H9 (cell line): ENCODE measurements at regions not wholly inside any gene's neighbourhood (a gene's known extent, or its start where the extent isn't known, plus 50 kb on each side); places are given as distances from the start of the nearest gene placed in this dataset.

ENCODE experiments used
- DNase-seq: peaks from one replicate; pipeline ENCODE4 v3.0.0-alpha.2; 2017
- H2AFZ ChIP-seq: one replicate; pipeline ENCODE4 v1.6.1; 2013; ENCODE audit warnings: mild to moderate bottlenecking, low read length, control low read depth, moderate library complexity
- H2AK5ac ChIP-seq: 2 replicates; pipeline ENCODE4 v1.6.1; 2013; ENCODE audit warnings: low read length, control low read depth, mixed read lengths; ENCODE audit not compliant: insufficient read length
- H2BK120ac ChIP-seq: one replicate; pipeline ENCODE4 v1.6.1; 2013; ENCODE audit warnings: low read depth, mild to moderate bottlenecking, low read length, control low read depth, inconsistent platforms; ENCODE audit not compliant: poor library complexity, severe bottlenecking
- H2BK12ac ChIP-seq: 2 replicates; pipeline ENCODE4 v1.6.1; 2013; ENCODE audit warnings: low read length, control low read depth, mixed read lengths, low read depth; ENCODE audit not compliant: insufficient read length
- H2BK15ac ChIP-seq: 2 replicates; pipeline ENCODE4 v1.6.1; 2013; ENCODE audit warnings: low read depth, low read length, control low read depth
- H2BK20ac ChIP-seq: one replicate; pipeline ENCODE4 v1.6.1; 2013; ENCODE audit warnings: low read depth, mild to moderate bottlenecking, low read length, control low read depth, inconsistent platforms; ENCODE audit not compliant: poor library complexity, severe bottlenecking
- H2BK5ac ChIP-seq: 2 replicates; pipeline ENCODE4 v1.6.1; 2013; ENCODE audit warnings: low read length, control low read depth, mixed read lengths; ENCODE audit not compliant: insufficient read length
- H3K14ac ChIP-seq: 2 replicates; pipeline ENCODE4 v1.6.1; 2013; ENCODE audit warnings: low read length, control low read depth; ENCODE audit not compliant: insufficient read depth
- H3K18ac ChIP-seq: 2 replicates; pipeline ENCODE4 v1.6.1; 2013; ENCODE audit warnings: low read depth, mild to moderate bottlenecking, mixed read lengths, low read length, control low read depth; ENCODE audit not compliant: insufficient read length
- H3K23ac ChIP-seq: 2 replicates; pipeline ENCODE4 v1.6.1; 2013; ENCODE audit warnings: low read length, control low read depth, mixed read lengths, low read depth; ENCODE audit not compliant: insufficient read length
- H3K23me2 ChIP-seq: 2 replicates; pipeline ENCODE4 v1.6.1; 2013; ENCODE audit warnings: low read depth, mild to moderate bottlenecking, mixed read lengths, low read length, control low read depth; ENCODE audit not compliant: insufficient read length, poor library complexity, severe bottlenecking
- H3K27ac ChIP-seq: 2 replicates; pipeline ENCODE4 v1.5.1; 2013; ENCODE audit warnings: low read length, control low read depth, mixed read lengths, low read depth; ENCODE audit not compliant: insufficient read length
- H3K27me3 ChIP-seq: 2 replicates; pipeline ENCODE4 v1.6.1; 2013; ENCODE audit warnings: low read length, control low read depth, inconsistent platforms; ENCODE audit not compliant: insufficient read depth
- H3K4ac ChIP-seq: 2 replicates; pipeline ENCODE4 v1.6.1; 2013; ENCODE audit warnings: low read depth, mild to moderate bottlenecking, control low read depth, inconsistent platforms, low read length, moderate library complexity
- H3K4me1 ChIP-seq: 2 replicates; pipeline ENCODE4 v1.6.1; 2013; ENCODE audit warnings: low read length, control low read depth, inconsistent platforms; ENCODE audit not compliant: insufficient read depth
- H3K4me2 ChIP-seq: 2 replicates; pipeline ENCODE4 v1.6.1; 2013; ENCODE audit warnings: low read length, control low read depth, mixed read lengths; ENCODE audit not compliant: insufficient read length, insufficient read depth
- H3K56ac ChIP-seq: 2 replicates; pipeline ENCODE4 v1.6.1; 2013; ENCODE audit warnings: low read depth, mild to moderate bottlenecking, mixed read lengths, low read length, control low read depth; ENCODE audit not compliant: insufficient read length
- H3K79me1 ChIP-seq: 2 replicates; pipeline ENCODE4 v1.6.1; 2013; ENCODE audit warnings: low read depth, mild to moderate bottlenecking, moderate library complexity, low read length, control low read depth, inconsistent platforms; ENCODE audit not compliant: insufficient read depth, poor library complexity, severe bottlenecking
- H3K79me2 ChIP-seq: 2 replicates; pipeline ENCODE4 v1.6.1; 2013; ENCODE audit warnings: low read length, control low read depth, inconsistent platforms; ENCODE audit not compliant: insufficient read depth
- H3K9ac ChIP-seq: 2 replicates; pipeline ENCODE4 v1.6.1; 2013; ENCODE audit warnings: low read length, control low read depth, mixed read lengths; ENCODE audit not compliant: insufficient read length; ENCODE audit errors: extremely low read depth
- H3K9me3 ChIP-seq: one replicate; pipeline ENCODE4 v1.6.1; 2013; ENCODE audit warnings: low read depth, low read length, inconsistent platforms; ENCODE audit not compliant: control insufficient read depth
- H3T11ph ChIP-seq: one replicate; pipeline ENCODE4 v1.6.1; 2013; ENCODE audit warnings: mild to moderate bottlenecking, low read length, control low read depth, inconsistent platforms
- H4K20me1 ChIP-seq: one replicate; pipeline ENCODE4 v1.6.1; 2013; ENCODE audit not compliant: control insufficient read depth, insufficient read length, insufficient read depth
- H4K5ac ChIP-seq: 2 replicates; pipeline ENCODE4 v1.6.1; 2013; ENCODE audit warnings: low read depth, mild to moderate bottlenecking, mixed read lengths, low read length, control low read depth; ENCODE audit not compliant: insufficient read length
- H4K8ac ChIP-seq: replicated peaks from 2 replicates; pipeline ENCODE4 v1.6.1; 2013; ENCODE audit warnings: low read length, control low read depth, mixed read lengths, low read depth; ENCODE audit not compliant: insufficient read length
- H4K91ac ChIP-seq: 2 replicates; pipeline ENCODE4 v1.6.1; 2013; ENCODE audit warnings: low read depth, mild to moderate bottlenecking, moderate library complexity, mixed read lengths, low read length, control low read depth; ENCODE audit not compliant: insufficient read length
- H3K27ac Mint-ChIP-seq, 3 experiments: 2 replicates in 2 of 3; 3 replicates in 1 of 3; pipeline ENCODE4 v1.8.0; 2020 to 2021; ENCODE audit warnings: mixed read lengths in 3 of 3, mild to moderate bottlenecking in 1 of 3, moderate library complexity in 1 of 3
- H3K27me3 Mint-ChIP-seq: 2 replicates; pipeline ENCODE4 v1.8.0; 2021; ENCODE audit warnings: low read depth, mild to moderate bottlenecking, moderate library complexity, mixed read lengths
- H3K36me3 Mint-ChIP-seq, 3 experiments: 2 replicates in 2 of 3; 3 replicates in 1 of 3; pipeline ENCODE4 v1.8.0; 2020 to 2021; ENCODE audit warnings: low read depth in 3 of 3, mixed read lengths in 3 of 3; ENCODE audit not compliant: insufficient read depth in 1 of 3
- H3K4me1 Mint-ChIP-seq, 2 experiments: 2 replicates each; pipeline ENCODE4 v1.8.0; 2020; ENCODE audit warnings: mixed read lengths in 2 of 2
- H3K4me3 Mint-ChIP-seq, 2 experiments: 2 replicates in 1 of 2; 3 replicates in 1 of 2; pipeline ENCODE4 v1.8.0; 2020 to 2021; ENCODE audit warnings: mild to moderate bottlenecking in 2 of 2, mixed read lengths in 2 of 2, moderate library complexity in 1 of 2
- H3K9me3 Mint-ChIP-seq, 2 experiments: 2 replicates in 1 of 2; 3 replicates in 1 of 2; pipeline ENCODE4 v1.8.0; 2020; ENCODE audit warnings: mild to moderate bottlenecking in 2 of 2, mixed read lengths in 2 of 2, moderate library complexity in 1 of 2
- CTCF ChIP-seq: fragments of 200-600 bp; sonication (generic); conservative IDR thresholded peaks from 3 replicates; pipeline ENCODE4 v1.8.0; 2021; ENCODE audit warnings: antibody characterized with exemption, mild to moderate bottlenecking
- WGBS: extraction: QIAGEN DNeasy Blood & Tissue Kit; methylation state at CpG from one replicate; pipeline ENCODE4 v1.1.7; 2013; ENCODE audit warnings: missing lambda C conversion rate, low lambda C conversion rate, mixed read lengths; ENCODE audit not compliant: insufficient read length; ENCODE audit errors: extremely low coverage; 5-methylcytosine and 5-hydroxymethylcytosine counted together

GRCh38 chr1:229002451-229002960 lies 267.2 kb downstream of the RHOU start:
- Histone ChIP-seq H2AK5ac (no peak overlapping the region), H3K9ac (no peak overlapping the region), H3K4me1 (no peaks in the 10 kb centered on the region), H3T11ph (no peak overlapping the region), H3K9me3 (no peaks in the 10 kb centered on the region), H3K14ac (no peak overlapping the region), H3K27ac (no peak overlapping the region), H2BK5ac (no peak overlapping the region), H3K79me1 (no peaks in the 10 kb centered on the region), H2BK15ac (no peak overlapping the region), H3K27me3 (no peaks in the 10 kb centered on the region), H4K5ac (no peak overlapping the region), H4K8ac (no peak overlapping the region), H3K23ac (no peak overlapping the region), H2BK20ac (no peak overlapping the region), H3K23me2 (no peaks in the 10 kb centered on the region), H4K91ac (no peak overlapping the region), H3K4ac (no peak overlapping the region), H2AFZ (no peak overlapping the region), H2BK12ac (no peak overlapping the region), H2BK120ac (no peak overlapping the region), H3K79me2 (no peaks in the 10 kb centered on the region), H3K18ac (no peak overlapping the region), H3K56ac (no peak overlapping the region), H4K20me1 (no peaks in the 10 kb centered on the region), H3K4me2 (no peak overlapping the region)
- peaks cover 14 to 18% of the 10 kb centered on the region in 2 experiments for H3K4me1 Mint-ChIP-seq
- H3K4me3 Mint-ChIP-seq, result no peak overlapping the region
- no peak overlapping the region for H3K27ac Mint-ChIP-seq
- no peaks in the 10 kb centered on the region for H3K36me3 Mint-ChIP-seq
- TF ChIP-seq CTCF, result no peak
- no CpG with 5 or more reads among the region's 4 CpGs for WGBS
- no peak for DNase-seq
- no peaks in the 10 kb centered on the region for H3K9me3 Mint-ChIP-seq
- H3K27me3 Mint-ChIP-seq, result peaks cover 3% of the 10 kb centered on the region
